ENCODE measurements at regions not wholly inside any gene's neighbourhood (a gene's known extent, or its start where the extent isn't known, plus 50 kb on each side); places are given as distances from the start of the nearest gene placed in this dataset.

DNA sequence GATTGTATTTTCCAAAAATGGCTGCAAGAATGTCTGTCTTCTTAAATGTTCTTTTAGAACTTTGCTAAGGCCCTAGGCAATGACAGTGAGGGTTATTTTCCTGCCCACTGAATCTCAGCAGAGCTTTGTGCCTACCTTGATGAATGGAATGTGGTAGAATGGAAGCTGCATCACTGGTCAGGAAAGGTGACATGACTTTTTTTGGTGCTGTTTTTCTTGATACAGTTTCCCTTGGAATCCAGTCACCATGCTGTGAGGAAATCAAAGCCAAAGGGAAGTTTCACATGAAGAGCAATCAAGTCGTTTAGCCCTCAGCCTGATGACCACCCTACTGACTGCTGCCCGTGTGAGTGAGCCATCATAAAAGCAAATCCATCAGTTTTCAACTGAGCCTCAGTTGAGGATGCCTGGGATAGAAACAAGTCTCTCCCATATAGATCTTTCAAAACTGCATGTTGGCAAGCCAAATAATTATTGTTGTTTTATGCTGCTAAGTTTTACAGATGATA lies 886.0 kb upstream of the FBXO33 start:
- Histone ChIP-seq H3K4me3 (no peak overlapping the region), H3K27ac (no peak overlapping the region), H3K9me3 (ENCODE audit: low read depth, low read length) (no peaks in the 10 kb centered on the region), H3K36me3 (ENCODE audit: insufficient read depth, low read length) (no peaks in the 10 kb centered on the region), H3K9ac (ENCODE audit: insufficient read length) (no peak overlapping the region)
- no peak for DNase-seq (ENCODE audit: low read depth, low spot score)
- TF ChIP-seq EZH2 (IDR thresholded peaks at IDR 0.05) (no peak), FOXP2 (optimal IDR thresholded peaks at IDR 0.05; ENCODE audit: control extremely low read depth, extremely low read length, insufficient read depth) (no peak), POLR2AphosphoS5 (IDR thresholded peaks at IDR 0.05; ENCODE audit: borderline replicate concordance, low read depth, low read length) (no peak)

DNA sequence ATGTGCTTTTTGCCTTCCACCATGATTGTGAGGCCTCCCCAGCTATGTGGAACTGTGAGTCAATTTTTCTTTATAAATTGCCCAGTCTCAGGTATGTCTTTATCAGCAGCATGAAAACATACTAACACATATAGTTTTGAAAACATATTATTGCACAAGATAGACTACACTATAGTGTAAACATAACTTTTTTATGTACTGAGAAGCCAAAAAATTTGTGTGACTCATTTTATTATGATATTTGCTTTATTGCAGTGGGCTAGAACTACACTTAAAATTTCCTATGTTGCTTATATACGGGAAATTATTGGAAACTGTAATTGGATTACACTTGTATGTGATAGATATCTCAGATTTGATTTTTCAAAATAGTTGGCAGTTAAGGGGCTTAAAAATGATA lies 885.5 kb upstream of the FBXO33 start:
- no peaks in the 10 kb centered on the region for H3K36me3 ChIP-seq (ENCODE audit: insufficient read depth, low read length)
- H3K4me3 ChIP-seq = no peak overlapping the region
- H3K9me3 ChIP-seq (ENCODE audit: low read depth, low read length) = no peaks in the 10 kb centered on the region
- no peak overlapping the region for H3K27ac ChIP-seq
- no peak for TF ChIP-seq POLR2AphosphoS5 (IDR thresholded peaks at IDR 0.05; ENCODE audit: borderline replicate concordance, low read depth, low read length)
- no peak for TF ChIP-seq EZH2 (IDR thresholded peaks at IDR 0.05)
- TF ChIP-seq FOXP2 (optimal IDR thresholded peaks at IDR 0.05; ENCODE audit: control extremely low read depth, extremely low read length, insufficient read depth) = no peak
- H3K9ac ChIP-seq (ENCODE audit: insufficient read length) = no peak overlapping the region
- no peak for DNase-seq (ENCODE audit: low read depth, low spot score)

DNA sequence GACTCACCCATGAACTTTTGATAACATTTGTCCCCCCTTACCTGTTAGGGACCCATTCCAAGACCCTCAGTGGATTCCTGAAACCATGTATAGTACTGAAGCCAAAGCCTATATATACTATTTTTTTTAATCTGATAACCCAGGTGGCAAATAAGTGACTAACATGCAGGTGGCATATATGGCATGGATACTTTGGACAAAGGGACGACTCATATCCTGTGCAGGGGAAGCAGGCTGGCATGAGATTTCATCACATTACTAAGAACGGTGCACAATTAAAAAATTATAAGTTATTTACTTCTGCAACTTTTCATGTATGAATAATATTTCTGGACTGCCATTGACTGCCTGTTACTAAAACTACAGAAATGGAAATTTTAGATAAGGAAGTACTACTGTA lies 880.1 kb upstream of the FBXO33 start:
- H3K27ac ChIP-seq = no peak overlapping the region
- no peak overlapping the region for H3K4me3 ChIP-seq
- no peaks in the 10 kb centered on the region for H3K36me3 ChIP-seq (ENCODE audit: insufficient read depth, low read length)
- no peak for DNase-seq (ENCODE audit: low read depth, low spot score)
- no peak for TF ChIP-seq EZH2 (IDR thresholded peaks at IDR 0.05)
- TF ChIP-seq FOXP2 (optimal IDR thresholded peaks at IDR 0.05; ENCODE audit: control extremely low read depth, extremely low read length, insufficient read depth) = no peak
- TF ChIP-seq POLR2AphosphoS5 (IDR thresholded peaks at IDR 0.05; ENCODE audit: borderline replicate concordance, low read depth, low read length) = no peak
- no peak overlapping the region for H3K9ac ChIP-seq (ENCODE audit: insufficient read length)
- no peaks in the 10 kb centered on the region for H3K9me3 ChIP-seq (ENCODE audit: low read depth, low read length)

DNA sequence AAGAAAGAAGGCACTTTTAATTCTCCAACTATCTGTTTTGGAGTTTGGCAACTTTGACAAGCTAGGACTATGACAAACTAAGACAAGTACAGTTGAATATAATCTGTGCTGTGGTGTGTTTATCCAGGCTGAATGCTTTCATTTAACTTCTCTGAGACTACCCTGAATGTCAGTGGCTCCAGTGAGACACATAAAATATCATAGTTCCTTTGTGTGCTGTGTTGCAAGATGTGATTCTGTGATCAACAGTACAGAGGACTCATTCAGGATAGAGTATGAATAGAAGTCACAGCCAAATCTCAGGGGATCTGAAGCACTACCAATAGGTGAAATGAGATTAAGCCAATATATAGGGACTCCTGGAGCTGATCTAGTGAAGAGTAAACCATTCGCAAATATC lies 876.9 kb upstream of the FBXO33 start:
- H3K9me3 ChIP-seq (ENCODE audit: low read depth, low read length) = 0 out of 2 replicates have a peak, but pooled peaks cover 2% of the 10 kb centered on the region
- no peak overlapping the region for H3K27ac ChIP-seq
- no peak for DNase-seq (ENCODE audit: low read depth, low spot score)
- H3K9ac ChIP-seq (ENCODE audit: insufficient read length) = no peak overlapping the region
- H3K36me3 ChIP-seq (ENCODE audit: insufficient read depth, low read length) = no peaks in the 10 kb centered on the region
- TF ChIP-seq FOXP2 (optimal IDR thresholded peaks at IDR 0.05; ENCODE audit: control extremely low read depth, extremely low read length, insufficient read depth) = no peak
- TF ChIP-seq POLR2AphosphoS5 (IDR thresholded peaks at IDR 0.05; ENCODE audit: borderline replicate concordance, low read depth, low read length) = no peak
- TF ChIP-seq EZH2 (IDR thresholded peaks at IDR 0.05) = no peak
- H3K4me3 ChIP-seq = no peak overlapping the region

DNA sequence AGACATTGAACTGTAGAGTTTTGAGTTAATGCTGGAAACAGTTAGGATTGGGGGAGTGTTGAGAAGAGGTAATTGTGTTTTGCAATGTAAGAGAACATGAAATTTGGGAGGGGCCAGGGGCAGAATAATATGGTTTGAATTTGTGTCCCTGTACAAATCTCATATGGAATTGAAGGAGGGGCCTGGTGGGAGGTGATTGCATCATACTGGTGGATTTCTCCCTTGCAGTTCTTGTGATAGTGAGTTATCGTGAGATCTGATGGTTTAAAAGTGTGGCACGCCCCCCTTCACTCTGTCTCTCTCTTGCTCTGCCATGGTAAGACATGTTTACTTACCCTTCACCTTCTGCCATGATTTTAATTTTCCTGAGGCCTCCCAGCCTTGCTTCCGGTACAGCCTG lies 876.0 kb upstream of the FBXO33 start:
- TF ChIP-seq FOXP2 (optimal IDR thresholded peaks at IDR 0.05; ENCODE audit: control extremely low read depth, extremely low read length, insufficient read depth) (no peak), POLR2AphosphoS5 (IDR thresholded peaks at IDR 0.05; ENCODE audit: borderline replicate concordance, low read depth, low read length) (no peak), EZH2 (IDR thresholded peaks at IDR 0.05) (no peak)
- Histone ChIP-seq H3K9me3 (ENCODE audit: low read depth, low read length) (0 out of 2 replicates have a peak, but pooled peaks cover 2% of the 10 kb centered on the region), H3K9ac (ENCODE audit: insufficient read length) (no peak overlapping the region), H3K36me3 (ENCODE audit: insufficient read depth, low read length) (no peaks in the 10 kb centered on the region), H3K27ac (no peak overlapping the region), H3K4me3 (no peak overlapping the region)
- DNase-seq (ENCODE audit: low read depth, low spot score) = no peak

- no peak overlapping the region for H3K27ac ChIP-seq
- TF ChIP-seq EZH2 (IDR thresholded peaks at IDR 0.05) (no peak), FOXP2 (optimal IDR thresholded peaks at IDR 0.05; ENCODE audit: control extremely low read depth, extremely low read length, insufficient read depth) (no peak), POLR2AphosphoS5 (IDR thresholded peaks at IDR 0.05; ENCODE audit: borderline replicate concordance, low read depth, low read length) (no peak)
These were observed 864.6 kb upstream of the FBXO33 start for GRCh38 chr14:40296821-40297220.

DNA sequence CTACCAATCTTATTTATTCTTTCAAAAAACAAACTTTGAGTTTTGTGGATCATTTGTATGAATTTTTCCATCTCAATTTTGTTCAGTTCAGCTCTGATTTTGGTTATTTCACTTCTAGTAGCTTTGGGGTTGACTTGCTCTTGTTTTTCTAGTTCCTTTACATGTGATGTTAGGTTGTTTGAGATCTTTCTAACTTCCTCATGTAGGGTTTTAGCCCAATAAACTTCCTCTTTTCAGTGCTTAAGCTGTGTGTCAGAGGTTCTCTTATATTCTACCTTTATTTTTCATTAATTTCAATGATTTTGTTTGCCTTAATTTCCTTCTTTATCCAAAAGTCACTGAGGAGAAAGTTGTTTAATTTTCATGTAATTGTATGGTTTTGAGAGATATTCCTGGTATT lies 860.4 kb upstream of the FBXO33 start:
- DNase-seq (ENCODE audit: low read depth, low spot score) = no peak
- H3K27ac ChIP-seq = no peak overlapping the region
- peaks cover 6% of the 10 kb centered on the region; the same call in 1 of the 2 replicates for H3K9me3 ChIP-seq (ENCODE audit: low read depth, low read length)
- no peaks in the 10 kb centered on the region for H3K36me3 ChIP-seq (ENCODE audit: insufficient read depth, low read length)
- H3K9ac ChIP-seq (ENCODE audit: insufficient read length) = no peak overlapping the region
- TF ChIP-seq FOXP2 (optimal IDR thresholded peaks at IDR 0.05; ENCODE audit: control extremely low read depth, extremely low read length, insufficient read depth) = no peak
- no peak for TF ChIP-seq EZH2 (IDR thresholded peaks at IDR 0.05)
- TF ChIP-seq POLR2AphosphoS5 (IDR thresholded peaks at IDR 0.05; ENCODE audit: borderline replicate concordance, low read depth, low read length) = no peak
- H3K4me3 ChIP-seq = no peak overlapping the region

More at GRCh38 chr14:40296821-40297220, 864.6 kb upstream of the FBXO33 start:
- no peaks in the 10 kb centered on the region for H3K36me3 ChIP-seq (ENCODE audit: insufficient read depth, low read length)
- H3K9ac ChIP-seq (ENCODE audit: insufficient read length) = no peak overlapping the region
- DNase-seq (ENCODE audit: low read depth, low spot score) = no peak
- H3K4me3 ChIP-seq = no peak overlapping the region
- H3K9me3 ChIP-seq (ENCODE audit: low read depth, low read length) = peaks cover 6% of the 10 kb centered on the region; the same call in 1 of the 2 replicates

DNA sequence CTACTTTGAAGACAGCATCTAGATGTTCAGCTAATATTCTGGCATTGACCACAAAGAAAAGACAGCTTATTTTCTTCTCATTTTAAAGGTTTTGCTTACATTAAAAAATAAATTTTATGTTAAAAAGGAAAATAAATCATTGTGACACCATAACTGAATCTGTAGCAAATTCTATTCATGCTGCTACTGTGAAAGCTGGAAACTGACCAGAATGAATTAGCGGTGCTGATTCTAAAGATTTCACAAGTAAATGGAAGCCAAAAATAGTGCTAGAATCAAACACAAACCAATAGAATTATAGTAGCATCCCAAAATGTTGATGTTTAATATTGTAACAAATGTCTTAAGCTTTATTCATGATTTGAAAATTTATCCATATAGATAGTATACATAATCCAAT lies 850.0 kb upstream of the FBXO33 start:
- DNase-seq (ENCODE audit: low read depth, low spot score) = no peak
- Histone ChIP-seq H3K9ac (ENCODE audit: insufficient read length) (no peak overlapping the region), H3K4me3 (no peak overlapping the region), H3K27ac (no peak overlapping the region), H3K9me3 (ENCODE audit: low read depth, low read length) (no peaks in the 10 kb centered on the region), H3K36me3 (ENCODE audit: insufficient read depth, low read length) (no peaks in the 10 kb centered on the region)
- TF ChIP-seq EZH2 (IDR thresholded peaks at IDR 0.05) (no peak), FOXP2 (optimal IDR thresholded peaks at IDR 0.05; ENCODE audit: control extremely low read depth, extremely low read length, insufficient read depth) (no peak), POLR2AphosphoS5 (IDR thresholded peaks at IDR 0.05; ENCODE audit: borderline replicate concordance, low read depth, low read length) (no peak)

DNA sequence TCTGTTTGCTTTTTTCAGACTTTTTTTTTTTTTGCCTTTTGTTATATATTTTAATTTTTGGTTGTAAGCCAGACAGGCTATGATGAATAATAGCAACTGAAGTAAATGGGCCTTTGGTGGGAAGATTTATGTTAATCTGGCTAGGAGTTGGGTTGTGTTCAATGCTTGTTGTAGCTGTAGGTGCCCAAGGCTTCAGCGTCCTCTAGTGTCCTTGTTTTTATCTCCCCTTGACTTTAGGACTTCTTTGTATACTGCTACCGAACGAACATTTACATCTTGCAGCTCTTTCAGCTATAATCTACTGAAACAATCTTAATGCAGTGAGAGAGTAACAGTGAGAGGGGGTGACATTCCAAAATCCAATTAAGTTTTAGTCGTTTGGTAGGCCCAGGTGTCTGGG lies 848.4 kb upstream of the FBXO33 start:
- no peak for DNase-seq (ENCODE audit: low read depth, low spot score)
- Histone ChIP-seq H3K9me3 (ENCODE audit: low read depth, low read length) (no peaks in the 10 kb centered on the region), H3K36me3 (ENCODE audit: insufficient read depth, low read length) (no peaks in the 10 kb centered on the region), H3K27ac (no peak overlapping the region), H3K9ac (ENCODE audit: insufficient read length) (no peak overlapping the region), H3K4me3 (no peak overlapping the region)
- TF ChIP-seq FOXP2 (optimal IDR thresholded peaks at IDR 0.05; ENCODE audit: control extremely low read depth, extremely low read length, insufficient read depth) (no peak), POLR2AphosphoS5 (IDR thresholded peaks at IDR 0.05; ENCODE audit: borderline replicate concordance, low read depth, low read length) (no peak), EZH2 (IDR thresholded peaks at IDR 0.05) (no peak)
